Neutrophil (primary cell): ENCODE measurements at regions not wholly inside any gene's neighbourhood (a gene's known extent, or its start where the extent isn't known, plus 50 kb on each side); places are given as distances from the start of the nearest gene placed in this dataset.

Source experiments
- H3K27ac ChIP-seq: fragments of 200-600 bp; sonication (generic); 2 replicates; pipeline ENCODE4 v1.5.1; 2016; ENCODE audit warnings: mild to moderate bottlenecking, moderate library complexity
- H3K27me3 ChIP-seq: fragments of 200-600 bp; sonication (generic); 2 replicates; pipeline ENCODE4 v1.6.0; 2016; ENCODE audit warnings: mild to moderate bottlenecking
- H3K36me3 ChIP-seq: fragments of 200-600 bp; sonication (generic); 2 replicates; pipeline ENCODE4 v1.5.1; 2017
- H3K4me1 ChIP-seq, 2 experiments: fragments of 200-600 bp in 1 of 2; sonication (generic) in 1 of 2; 1 replicate in 1 of 2; 2 replicates in 1 of 2; pipeline versions ENCODE4 v1.5.1 to v1.6.1; 2013 to 2016; ENCODE audit warnings: low read depth in 1 of 2, low read length in 1 of 2, mild to moderate bottlenecking in 1 of 2, moderate library complexity in 1 of 2; ENCODE audit not compliant: control insufficient read depth in 1 of 2, insufficient read depth in 1 of 2
- H3K4me3 ChIP-seq, 2 experiments: fragments of 200-600 bp in 1 of 2; sonication (generic) in 1 of 2; 1 replicate in 1 of 2; 2 replicates in 1 of 2; pipeline ENCODE4 v1.5.1; 2013 to 2016; ENCODE audit warnings: low read depth in 1 of 2, low read length in 1 of 2, mild to moderate bottlenecking in 1 of 2, moderate library complexity in 1 of 2
- H3K9me3 ChIP-seq: fragments of 200-600 bp; sonication (generic); 2 replicates; pipeline ENCODE4 v1.5.1; 2016
- CTCF ChIP-seq: fragments of 200-600 bp; sonication (generic); IDR thresholded peaks from 2 replicates; pipeline ENCODE4 v1.5.1; 2016; ENCODE audit warnings: antibody characterized with exemption

GRCh38 chr17:62882284-62882683, 74.2 kb upstream of the MARCHF10 start:
- Histone ChIP-seq H3K9me3 (no peaks in the 10 kb centered on the region), H3K27ac (peak overlapping the region; percentile 83), H3K36me3 (no peaks in the 10 kb centered on the region), H3K27me3 (no peaks in the 10 kb centered on the region), H3K4me1 (peaks cover 28 to 44% of the 10 kb centered on the region in 2 experiments), H3K4me3 (peak overlapping the region; percentile 16 to 22)
- TF ChIP-seq CTCF, result no peak

- Histone ChIP-seq H3K27ac (no peak overlapping the region), H3K27me3 (no peaks in the 10 kb centered on the region), H3K36me3 (no peaks in the 10 kb centered on the region), H3K4me3 (no peak overlapping the region), H3K4me1 (peaks cover 28 to 29% of the 10 kb centered on the region in 2 experiments), H3K9me3 (no peaks in the 10 kb centered on the region)
- TF ChIP-seq CTCF, result no peak
Observed at GRCh38 chr17:62880120-62880519, 72.0 kb upstream of the MARCHF10 start.

- H3K4me1 ChIP-seq, result peaks cover 3 to 7% of the 10 kb centered on the region in 2 experiments
- H3K36me3 ChIP-seq, result no peaks in the 10 kb centered on the region
- H3K27ac ChIP-seq, result no peak overlapping the region
- H3K9me3 ChIP-seq, result no peaks in the 10 kb centered on the region
- H3K4me3 ChIP-seq, result no peak overlapping the region
- TF ChIP-seq CTCF, result no peak
- no peaks in the 10 kb centered on the region for H3K27me3 ChIP-seq
Observed at GRCh38 chr17:62876673-62877405, 68.7 kb upstream of the MARCHF10 start.

- Histone ChIP-seq H3K27me3 (no peaks in the 10 kb centered on the region), H3K4me3 (no peak overlapping the region), H3K27ac (no peak overlapping the region), H3K9me3 (no peaks in the 10 kb centered on the region), H3K4me1 (peaks cover 0 to 5% of the 10 kb centered on the region in 2 experiments), H3K36me3 (no peaks in the 10 kb centered on the region)
- TF ChIP-seq CTCF, result no peak
Observed at GRCh38 chr17:62876063-62876462, 67.9 kb upstream of the MARCHF10 start.

GRCh38 chr17:62875296-62875695, 67.2 kb upstream of the MARCHF10 start:
- Histone ChIP-seq H3K4me3 (no peak overlapping the region), H3K4me1 (peaks cover 0 to 5% of the 10 kb centered on the region in 2 experiments), H3K36me3 (no peaks in the 10 kb centered on the region), H3K27ac (no peak overlapping the region), H3K27me3 (no peaks in the 10 kb centered on the region), H3K9me3 (no peaks in the 10 kb centered on the region)
- TF ChIP-seq CTCF, result no peak
